DMS79 treated with DMSO at 0.1 percent for 48 hours (cell line): ENCODE measurements at regions not wholly inside any gene's neighbourhood (a gene's known extent, or its start where the extent isn't known, plus 50 kb on each side); places are given as distances from the start of the nearest gene placed in this dataset.

ENCODE experiments used
- DNase-seq: peaks from one replicate; lab custom pipeline; 2025; lab: John Stamatoyannopoulos, UW

- no peak for DNase-seq
These were observed 98.8 kb upstream of the NCKAP5 start for GRCh38 chr2:133667085-133667484.

- no peak for DNase-seq
These were observed 99.7 kb upstream of the NCKAP5 start for GRCh38 chr2:133667968-133668367.

- no peak for DNase-seq
These were observed 100.3 kb upstream of the NCKAP5 start for GRCh38 chr2:133668547-133668946.

GRCh38 chr2:133673305-133673905 is 105.1 kb upstream of the NCKAP5 start:
- no peak for DNase-seq

- DNase-seq = no peak
These were observed 105.8 kb upstream of the NCKAP5 start for GRCh38 chr2:133674066-133674432.

- DNase-seq = peak; percentile 70
These were observed 106.4 kb upstream of the NCKAP5 start for GRCh38 chr2:133674433-133675331.

GRCh38 chr2:133676392-133677130 is 108.3 kb upstream of the NCKAP5 start:
- no peak for DNase-seq

GRCh38 chr2:133680343-133681049 is 112.2 kb upstream of the NCKAP5 start:
- no peak for DNase-seq

- no peak for DNase-seq
These were observed 114.1 kb upstream of the NCKAP5 start for GRCh38 chr2:133682347-133682746.

GRCh38 chr2:133682906-133683305 is 114.6 kb upstream of the NCKAP5 start:
- DNase-seq = no peak

- DNase-seq = no peak
These were observed 117.5 kb upstream of the NCKAP5 start for GRCh38 chr2:133685636-133686215.

GRCh38 chr2:133690780-133691179 is 122.5 kb upstream of the NCKAP5 start:
- DNase-seq = no peak

- DNase-seq = no peak
These were observed 123.1 kb upstream of the NCKAP5 start for GRCh38 chr2:133691336-133691735.

GRCh38 chr2:133705287-133705686 is 137.0 kb upstream of the NCKAP5 start:
- peak; percentile 2 for DNase-seq

- no peak for DNase-seq
These were observed 142.3 kb upstream of the NCKAP5 start for GRCh38 chr2:133710613-133711012.

GRCh38 chr2:133711201-133711600 is 142.9 kb upstream of the NCKAP5 start:
- DNase-seq = no peak

- no peak for DNase-seq
These were observed 143.5 kb upstream of the NCKAP5 start for GRCh38 chr2:133711806-133712205.

- DNase-seq = no peak
These were observed 144.1 kb upstream of the NCKAP5 start for GRCh38 chr2:133712369-133712768.

- no peak for DNase-seq
These were observed 144.9 kb upstream of the NCKAP5 start for GRCh38 chr2:133713049-133713580.

- no peak for DNase-seq
These were observed 147.9 kb upstream of the NCKAP5 start for GRCh38 chr2:133716166-133716565.

GRCh38 chr2:133717497-133717896 is 149.2 kb upstream of the NCKAP5 start:
- DNase-seq = no peak
